HepG2 (cell line): ENCODE measurements at regions not wholly inside any gene's neighbourhood (a gene's known extent, or its start where the extent isn't known, plus 50 kb on each side); places are given as distances from the start of the nearest gene placed in this dataset.

Experiments
- ATAC-seq: fragments of 200-7000 bp; cut with Tn5 transposase; 3 replicates; pipeline ENCODE4 v1.9.1; 2020; ENCODE audit warnings: mild to moderate bottlenecking, moderate library complexity
- BruUV-seq: library from RNA; stranded (reverse); fragments of 400-500 nt; replicated peaks from 2 replicates; lab custom pipeline; 2021; lab: Mats Ljungman, UMichigan
- CTCF ChIA-PET: fragments of 300-600 bp; formaldehyde crosslinking; extraction: SDS; loops from one replicate; lab custom pipeline; 2021; ENCODE audit warnings: low total read pairs, inconsistent platforms, low intra/inter-chr PET ratio; lab: Yijun Ruan, JAX
- POLR2A ChIA-PET: fragments of 350-600 bp; sonication (Branson Sonifier 250); formaldehyde crosslinking; loops from one replicate; lab custom pipeline; 2020; ENCODE audit warnings: antibody characterized with exemption, inconsistent platforms; lab: Yijun Ruan, JAX
- DNase-seq: peaks from one replicate; pipeline ENCODE4 v3.0.0-alpha.2; 2015; ENCODE audit warnings: low spot score
- FAIRE-seq: peaks from 3 replicates; lab custom pipeline; 2011; peaks lifted over from hg19 to GRCh38; lab: Jason Lieb, UNC
- H2AFZ ChIP-seq: one replicate; pipeline ENCODE4 v1.6.1; 2011; ENCODE audit warnings: low read length, inconsistent platforms
- H3K27ac ChIP-seq: fragments of 300-600 bp; 3 replicates; pipeline ENCODE4 v1.8.0; 2011; ENCODE audit warnings: mixed run types, mild to moderate bottlenecking, mixed read lengths, low read length, inconsistent platforms; ENCODE audit not compliant: insufficient read depth; ENCODE audit errors: extremely low read length
- H3K27me3 ChIP-seq, 2 experiments: fragments of 200-600 bp in 1 of 2; 2 replicates in 1 of 2; 3 replicates in 1 of 2; pipeline versions ENCODE4 v1.6.0 to v1.8.0; 2011; ENCODE audit warnings: low read length in 2 of 2, mild to moderate bottlenecking in 2 of 2, moderate library complexity in 2 of 2, inconsistent platforms in 1 of 2; ENCODE audit not compliant: insufficient read depth in 2 of 2, control insufficient read depth in 1 of 2
- H3K36me3 ChIP-seq, 2 experiments: fragments of 200-600 bp in 1 of 2; replicated peaks in 1 of 2; 2 replicates in 1 of 2; 3 replicates in 1 of 2; pipeline versions ENCODE4 v1.5.1 to v1.8.0; 2011; ENCODE audit warnings: low read length in 2 of 2, inconsistent platforms in 1 of 2; ENCODE audit not compliant: insufficient read depth in 2 of 2, control insufficient read depth in 1 of 2
- H3K4me1 ChIP-seq: 2 replicates; pipeline ENCODE4 v1.5.1; 2012; ENCODE audit warnings: low read length, inconsistent platforms; ENCODE audit not compliant: insufficient read depth
- H3K4me2 ChIP-seq: 2 replicates; pipeline ENCODE4 v1.6.0; 2011; ENCODE audit warnings: low read depth, low read length, inconsistent platforms
- H3K4me3 ChIP-seq, 3 experiments: fragments of 200-600 bp in 1 of 3; sonication (generic), shearing (Covaris generic) in 1 of 3; replicated peaks in 1 of 3; 2 replicates each; pipeline ENCODE4 v1.5.1; 2011 to 2016; ENCODE audit warnings: low read length in 3 of 3, inconsistent platforms in 2 of 3, low read depth in 2 of 3, mild to moderate bottlenecking in 2 of 3, control low read depth in 1 of 3, mixed read lengths in 1 of 3; ENCODE audit not compliant: insufficient read depth in 1 of 3
- H3K79me2 ChIP-seq: one replicate; pipeline ENCODE4 v1.6.1; 2011; ENCODE audit warnings: low read length, inconsistent platforms; ENCODE audit not compliant: insufficient read depth
- H3K9ac ChIP-seq: 2 replicates; pipeline ENCODE4 v1.6.0; 2011; ENCODE audit warnings: mild to moderate bottlenecking, low read depth, low read length, inconsistent platforms; ENCODE audit not compliant: insufficient read depth
- H3K9me3 ChIP-seq: 2 replicates; pipeline ENCODE4 v1.5.1; 2012; ENCODE audit warnings: mild to moderate bottlenecking, low read length
- H4K20me1 ChIP-seq: 2 replicates; pipeline ENCODE4 v1.6.0; 2011; ENCODE audit warnings: inconsistent platforms, mild to moderate bottlenecking, low read length, moderate library complexity; ENCODE audit not compliant: insufficient read depth
- AKNA ChIP-seq: sonication (generic); formaldehyde crosslinking; IDR thresholded peaks from 2 replicates; pipeline ENCODE4 v1.4.0; 2020; ENCODE audit warnings: missing genetic modification reagents, borderline replicate concordance
- CBX1 ChIP-seq: IDR thresholded peaks from one replicate; pipeline ENCODE4 v1.6.1; 2016; ENCODE audit warnings: antibody characterized with exemption, low read depth
- HMG20A ChIP-seq: IDR thresholded peaks from 2 replicates; pipeline ENCODE4 v1.6.1; 2016; ENCODE audit warnings: borderline replicate concordance
- HNRNPL ChIP-seq: fragments of 200-400 bp; formaldehyde crosslinking; IDR thresholded peaks from 2 replicates; pipeline ENCODE4 v1.6.1; 2017; ENCODE audit warnings: mild to moderate bottlenecking, low read depth, low read length
- KDM4B ChIP-seq: sonication (generic); formaldehyde crosslinking; IDR thresholded peaks from 2 replicates; pipeline ENCODE4 v1.4.0; 2020; ENCODE audit warnings: missing genetic modification reagents
- KLF16 ChIP-seq, 2 experiments: sonication (generic) in 1 of 2; formaldehyde crosslinking in 1 of 2; IDR thresholded peaks; 2 replicates each; pipeline versions ENCODE4 v1.6.1 to v1.8.0; 2016 to 2023; ENCODE audit warnings: missing genetic modification reagents in 2 of 2, missing compliant biosample characterization in 1 of 2
- MAX ChIP-seq: IDR thresholded peaks from 2 replicates; pipeline ENCODE4 v1.6.1; 2012; ENCODE audit warnings: inconsistent platforms
- NFE2 ChIP-seq: sonication (generic); formaldehyde crosslinking; IDR thresholded peaks from 2 replicates; pipeline ENCODE4 v1.4.0; 2020; ENCODE audit warnings: missing genetic modification reagents
- NR2F6 ChIP-seq, 2 experiments: IDR thresholded peaks; 2 replicates each; pipeline ENCODE4 v1.6.1; 2016; ENCODE audit warnings: antibody characterized with exemption in 1 of 2, mild to moderate bottlenecking in 1 of 2
- PRPF4 ChIP-seq: fragments of 200-400 bp; formaldehyde crosslinking; IDR thresholded peaks from 2 replicates; pipeline ENCODE4 v1.6.1; 2016; ENCODE audit warnings: low read length, low read depth; ENCODE audit not compliant: poor library complexity, severe bottlenecking
- SALL1 ChIP-seq: sonication (generic); formaldehyde crosslinking; IDR thresholded peaks from 2 replicates; pipeline ENCODE4 v1.8.0; 2022; ENCODE audit warnings: mild to moderate bottlenecking, missing genetic modification reagents
- SMAD3 ChIP-seq: sonication (generic); formaldehyde crosslinking; IDR thresholded peaks from 2 replicates; pipeline ENCODE4 v1.4.0; 2020; ENCODE audit warnings: missing genetic modification reagents
- SOX6 ChIP-seq, 2 experiments: fragments of 450-650 bp in 1 of 2; sonication (generic) in 1 of 2; formaldehyde crosslinking in 1 of 2; IDR thresholded peaks; 2 replicates each; pipeline versions ENCODE4 v1.4.0 to v1.6.1; 2017 to 2020; ENCODE audit warnings: antibody characterized with exemption in 1 of 2, mild to moderate bottlenecking in 1 of 2, missing genetic modification reagents in 1 of 2
- TBP ChIP-seq: sonication (generic); formaldehyde crosslinking; IDR thresholded peaks from 2 replicates; pipeline ENCODE4 v1.5.0; 2020; ENCODE audit warnings: missing genetic modification reagents
- ZNF17 ChIP-seq: sonication (generic); formaldehyde crosslinking; IDR thresholded peaks from 2 replicates; pipeline ENCODE4 v1.5.0; 2020; ENCODE audit warnings: mild to moderate bottlenecking, missing genetic modification reagents
- ZNF292 ChIP-seq: sonication (generic); formaldehyde crosslinking; IDR thresholded peaks from 2 replicates; pipeline ENCODE4 v1.8.1; 2022; ENCODE audit warnings: mild to moderate bottlenecking, low read depth, missing genetic modification reagents, borderline replicate concordance
- ZNF501 ChIP-seq: sonication (generic); formaldehyde crosslinking; IDR thresholded peaks from 2 replicates; pipeline ENCODE4 v1.5.1; 2020; ENCODE audit warnings: mild to moderate bottlenecking, moderate library complexity, missing genetic modification reagents
- ZNF563 ChIP-seq: sonication (generic); formaldehyde crosslinking; IDR thresholded peaks from 2 replicates; pipeline ENCODE4 v1.8.0; 2022; ENCODE audit warnings: mild to moderate bottlenecking, moderate library complexity, missing genetic modification reagents
- ZSCAN30 ChIP-seq: sonication (generic); formaldehyde crosslinking; IDR thresholded peaks from 2 replicates; pipeline ENCODE4 v1.5.0; 2020; ENCODE audit warnings: mild to moderate bottlenecking, missing genetic modification reagents
- WGBS: methylation state at CpG from one replicate; pipeline ENCODE4 v1.1.6; 2017; ENCODE audit warnings: low lambda C conversion rate; 5-methylcytosine and 5-hydroxymethylcytosine counted together
- in situ Hi-C: cut with HindIII; loops from 2 replicates; pipeline ENCODE4 v1.10.0; 2017; ENCODE audit warnings: low pct_unique_long_range_greater_than_20kb; ENCODE audit not compliant: extremely low pct_ligation_motif_present
- intact Hi-C: fragments of 100-400 bp; cut with micrococcal nuclease; formaldehyde crosslinking; loops from one replicate; pipeline ENCODE4 v1.10.0; 2022; ENCODE audit not compliant: unreplicated experiment

GRCh38 chr16:88314991-88315542 lies 67.7 kb upstream of the ZNF469 start (continued):
- peak; percentile 4; the same call in 1 of the 2 replicates for TF ChIP-seq ZNF501 (CRISPR knock-in tag)
- no peak for TF ChIP-seq NR2F6 (IDR thresholded peaks at IDR 0.05)
- peak; percentile 41; the same call in 1 of the 2 replicates for TF ChIP-seq NR2F6 (CRISPR knock-in tag; IDR thresholded peaks at IDR 0.05)
- TF ChIP-seq ZNF17 (CRISPR knock-in tag): no peak
- 0 out of 2 replicates have a peak, but pooled peaks have one; percentile 55 for TF ChIP-seq HNRNPL
- TF ChIP-seq ZSCAN30 (CRISPR knock-in tag): no peak
- no peak for TF ChIP-seq SOX6 (IDR thresholded peaks at IDR 0.05)
- TF ChIP-seq SOX6 (CRISPR knock-in tag; IDR thresholded peaks at IDR 0.05): no peak
- TF ChIP-seq SMAD3: no peak
- TF ChIP-seq TBP (CRISPR knock-in tag): no peak
- peak; percentile 28; the same call in 1 of the 2 replicates for TF ChIP-seq MAX
- TF ChIP-seq, all 625 proteins: peak for 20

- no peak overlapping the region for H2AFZ ChIP-seq
- H3K79me2 ChIP-seq: no peaks in the 10 kb centered on the region
- peak; percentile 50 for DNase-seq
- in situ Hi-C loops (no loop called here), intact Hi-C loops (no loop called here)
- H3K36me3 ChIP-seq: no peaks in the 10 kb centered on the region
- H3K4me3 ChIP-seq: peak overlapping the region in 2 of 3 experiments; percentile 31 to 68; a peak in 2 of 6 replicates
- peaks cover 11% of the 10 kb centered on the region; the same call in 1 of the 2 replicates for H3K9me3 ChIP-seq
- peaks cover 29% of the 10 kb centered on the region for H3K4me1 ChIP-seq
- no peak overlapping the region for H3K27ac ChIP-seq
- peak overlapping the region; percentile 87 for H3K4me2 ChIP-seq
- H3K27me3 ChIP-seq: peaks cover 6 to 46% of the 10 kb centered on the region in 2 experiments; a peak in 4 of 5 replicates
- CTCF ChIA-PET: no interaction called here
- POLR2A ChIA-PET: no interaction called here
- H4K20me1 ChIP-seq: no peaks in the 10 kb centered on the region
- BruUV-seq: no TSS peak
- H3K9ac ChIP-seq: no peak overlapping the region; the same call in 1 of the 2 replicates
- peak; percentile 81 for ATAC-seq
- no peak for FAIRE-seq
- 47% methylated on average over 8 of the region's 20 CpGs for WGBS
- TF ChIP-seq HMG20A (CRISPR knock-in tag) (0 out of 2 replicates have a peak, but pooled peaks have one; percentile 8), NFE2 (CRISPR knock-in tag) (peak; percentile 65; the same call in 1 of the 2 replicates), CBX1 (peak; percentile 32), ZNF563 (CRISPR knock-in tag) (peak; percentile 26; the same call in 1 of the 2 replicates), SALL1 (CRISPR knock-in tag) (peak; percentile 18; the same call in 1 of the 2 replicates), AKNA (CRISPR knock-in tag) (no peak), KDM4B (CRISPR knock-in tag) (no peak), ZNF292 (CRISPR knock-in tag) (peak; percentile 34; the same call in 1 of the 2 replicates), PRPF4 (no peak), KLF16 (CRISPR knock-in tag; IDR thresholded peaks at IDR 0.05) (0 out of 4 replicates have a peak, but pooled peaks of 1 of the 2 experiments have one; percentile 42)
Observed at GRCh38 chr16:88315543-88316105, 67.1 kb upstream of the ZNF469 start.
